Brain pericyte (primary cell): ENCODE measurements at regions not wholly inside any gene's neighbourhood (a gene's known extent, or its start where the extent isn't known, plus 50 kb on each side); places are given as distances from the start of the nearest gene placed in this dataset.

Source experiments
- DNase-seq: peaks from one replicate; pipeline ENCODE4 v3.0.0-alpha.2; 2012; ENCODE audit warnings: low read depth, low spot score

DNA sequence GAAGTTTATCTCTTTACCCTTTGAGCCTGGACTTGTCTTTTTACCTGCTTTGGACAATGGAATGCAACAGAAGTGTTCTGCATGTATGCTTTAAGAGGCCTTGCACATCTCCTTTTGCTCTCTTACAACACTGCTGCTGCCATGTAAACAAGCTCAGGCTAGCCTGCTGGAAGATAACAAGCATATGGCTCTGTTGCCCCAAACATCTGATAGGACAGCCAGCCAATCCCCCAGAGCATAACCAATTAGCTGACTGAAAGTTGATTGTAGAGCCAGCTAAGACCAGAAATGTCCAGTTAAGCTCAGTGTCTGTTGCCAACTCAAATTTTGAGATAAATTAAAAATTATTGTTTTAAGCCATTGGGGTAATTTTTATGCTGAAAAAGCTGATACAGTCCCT is 510.6 kb upstream of the CNKSR2 start:
- no peak for DNase-seq

DNA sequence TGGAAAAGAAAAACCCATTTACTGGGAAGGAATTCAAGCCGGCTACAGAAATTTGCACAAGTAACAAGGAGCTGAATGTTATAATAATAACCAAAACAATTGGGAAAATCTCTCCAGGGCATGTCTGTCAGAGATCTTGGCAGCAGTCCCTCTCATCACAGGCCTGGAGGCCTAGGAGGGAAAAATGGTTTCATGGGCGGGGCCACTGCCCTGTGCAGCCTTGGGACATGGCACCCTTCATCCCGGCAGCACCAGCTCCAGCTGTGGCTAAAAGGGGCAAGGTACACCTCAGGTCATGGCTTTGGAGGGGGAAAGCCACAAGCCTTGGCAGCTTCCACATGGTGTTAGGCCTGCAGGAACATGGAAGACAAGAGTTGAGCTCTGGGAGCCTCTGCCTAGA is 513.1 kb upstream of the CNKSR2 start:
- DNase-seq, result no peak

DNA sequence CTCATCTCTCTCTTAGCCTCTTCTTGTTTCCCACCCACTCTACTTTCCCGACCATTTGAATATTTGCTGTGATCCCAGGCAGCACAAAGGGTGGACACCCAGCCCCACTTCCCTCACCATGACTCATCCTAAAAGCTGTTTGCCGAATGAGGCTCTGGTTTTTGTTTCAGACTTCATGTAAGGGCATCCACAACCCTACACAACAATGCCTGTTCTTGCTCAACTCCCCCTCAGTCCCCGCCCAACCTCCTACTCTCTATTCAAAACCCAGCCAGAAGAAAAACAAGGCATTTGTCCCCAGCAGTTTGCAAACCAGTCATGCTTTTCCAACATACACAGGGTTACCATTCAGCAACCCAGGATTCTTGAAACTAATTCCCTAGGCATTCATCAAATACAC is 516.5 kb upstream of the CNKSR2 start:
- DNase-seq, result no peak

DNA sequence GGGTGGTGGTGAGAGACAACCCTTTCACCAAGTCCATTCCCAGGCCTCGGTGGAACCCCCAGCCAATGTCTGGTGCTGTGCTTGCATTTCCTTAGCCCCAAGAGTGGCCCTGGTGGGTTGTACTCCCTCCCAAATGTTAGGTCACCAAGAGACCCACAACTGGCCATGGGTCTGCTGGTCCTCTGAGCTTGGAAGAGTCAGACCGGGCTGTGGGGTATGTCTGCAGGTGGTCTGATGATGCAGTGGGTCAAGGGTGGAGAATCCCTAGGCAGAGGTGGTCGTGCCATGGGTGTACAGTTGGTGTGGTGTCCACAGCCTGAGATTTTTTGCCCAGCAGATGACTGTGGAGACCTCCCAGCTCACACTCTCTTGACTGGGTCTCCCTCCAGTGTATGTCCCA is 535.7 kb upstream of the CNKSR2 start:
- DNase-seq, result no peak

DNA sequence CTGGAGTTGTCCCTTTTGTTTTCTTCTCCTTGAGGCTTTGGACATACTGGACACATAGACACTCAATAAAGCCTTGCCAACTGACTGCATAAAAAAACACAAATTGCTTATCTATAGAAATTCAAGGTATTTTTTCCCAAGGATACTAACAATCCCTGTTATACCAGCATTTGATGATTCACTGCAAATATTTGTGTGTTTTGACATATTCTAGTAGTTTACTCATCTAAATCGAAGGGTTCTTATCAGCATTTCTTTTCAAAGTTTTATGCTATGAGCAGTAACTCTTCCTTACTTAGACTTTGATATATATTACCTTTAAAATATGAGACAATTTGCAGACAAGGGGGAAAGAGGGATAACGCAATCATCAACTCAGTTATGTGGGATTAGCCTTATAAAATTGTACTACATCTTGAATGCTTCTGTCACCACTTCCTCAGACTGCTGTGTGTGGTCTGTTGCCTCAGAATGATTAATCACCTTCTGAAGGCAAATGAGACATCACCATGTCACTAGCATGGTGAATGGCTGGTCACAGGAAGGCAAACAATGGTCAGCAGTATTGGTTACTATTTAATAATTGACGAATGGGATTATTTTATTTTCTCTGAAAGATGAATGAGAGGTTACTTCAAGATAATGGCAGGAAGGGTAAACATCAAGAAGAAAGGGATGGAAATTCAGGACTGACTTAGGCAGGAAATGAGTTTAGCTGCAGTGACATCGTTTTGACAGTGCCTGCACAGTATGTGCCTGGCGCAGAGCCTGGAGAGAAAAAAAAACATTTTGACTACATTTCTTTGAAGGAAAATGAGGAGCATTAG is 544.3 kb upstream of the CNKSR2 start:
- DNase-seq, result no peak

DNA sequence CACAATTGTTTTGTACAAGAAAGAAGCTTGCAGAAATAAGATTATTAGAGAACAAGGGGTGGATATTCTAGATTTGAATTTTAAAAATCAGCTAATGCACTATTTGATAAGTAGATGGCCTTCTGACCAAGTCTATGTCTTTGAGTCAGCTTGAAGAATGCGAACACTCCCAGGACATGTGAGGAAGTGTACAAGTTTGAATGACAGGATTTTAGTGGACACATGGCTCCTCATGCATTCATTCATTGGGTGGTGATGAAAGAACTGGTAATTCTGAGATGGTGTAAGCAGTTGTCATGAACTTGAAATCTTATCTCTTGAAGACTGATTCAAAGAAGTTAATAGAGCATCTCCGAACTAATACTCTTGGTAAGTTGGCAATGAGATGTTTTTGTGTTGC is 548.2 kb upstream of the CNKSR2 start:
- DNase-seq, result no peak

DNA sequence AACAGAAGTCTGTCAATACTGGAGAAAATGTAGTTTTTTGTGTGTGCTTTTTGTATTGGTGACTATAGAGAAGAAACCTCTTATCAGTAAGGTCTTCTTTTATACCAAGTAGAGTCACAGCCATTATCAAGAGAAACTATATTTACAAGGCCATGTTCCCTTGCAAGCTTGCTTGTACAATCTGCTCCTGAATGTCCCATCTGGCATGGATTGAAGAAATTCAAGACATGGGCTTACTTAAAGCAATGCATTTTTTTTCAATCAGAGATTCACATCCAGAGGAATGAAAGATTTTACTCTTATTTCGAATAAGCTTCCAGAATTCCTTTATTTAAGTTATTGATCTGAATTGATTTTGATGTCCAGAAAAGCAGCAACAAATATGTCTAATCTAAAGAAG is 537.3 kb upstream of the RPS6KA3 start:
- DNase-seq, result no peak

DNA sequence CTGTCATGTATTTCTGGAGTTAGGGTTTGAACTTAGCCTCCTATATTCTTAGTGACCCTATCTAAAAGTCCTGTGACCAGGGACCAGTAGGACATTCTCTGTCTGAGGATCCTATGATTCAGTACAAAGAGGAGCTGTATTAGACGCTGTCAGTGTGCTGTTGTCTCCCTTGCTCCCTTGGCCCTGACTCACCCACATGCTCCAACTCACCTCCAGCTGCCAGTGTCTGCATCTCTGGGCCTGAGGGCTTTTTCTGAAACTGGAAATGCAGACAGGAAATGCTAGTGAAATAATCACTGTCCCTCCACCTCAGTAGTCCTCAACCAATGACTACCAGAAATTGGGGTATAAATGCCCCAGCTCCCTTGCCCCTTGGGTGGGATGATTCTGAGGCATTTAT is 535.3 kb upstream of the RPS6KA3 start:
- no peak for DNase-seq

DNA sequence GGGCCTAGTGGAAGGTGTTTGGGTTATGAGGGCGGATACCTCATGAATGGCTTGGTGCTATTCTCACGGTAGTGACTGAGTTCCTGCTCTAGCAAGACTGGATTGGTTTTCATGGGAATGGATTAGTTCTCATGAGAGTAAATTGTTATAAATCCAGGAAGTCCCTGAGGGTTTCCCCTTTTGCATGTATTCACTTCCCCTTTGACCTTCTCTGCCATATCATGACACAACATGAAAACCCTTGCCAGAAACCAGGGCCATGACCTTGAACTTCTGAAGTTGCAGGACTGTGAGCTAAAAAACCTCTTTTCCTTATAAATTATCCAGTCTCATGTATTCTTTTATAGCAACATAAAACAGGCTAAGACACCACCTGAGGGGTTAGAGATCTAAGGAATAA is 529.7 kb upstream of the RPS6KA3 start:
- no peak for DNase-seq

DNA sequence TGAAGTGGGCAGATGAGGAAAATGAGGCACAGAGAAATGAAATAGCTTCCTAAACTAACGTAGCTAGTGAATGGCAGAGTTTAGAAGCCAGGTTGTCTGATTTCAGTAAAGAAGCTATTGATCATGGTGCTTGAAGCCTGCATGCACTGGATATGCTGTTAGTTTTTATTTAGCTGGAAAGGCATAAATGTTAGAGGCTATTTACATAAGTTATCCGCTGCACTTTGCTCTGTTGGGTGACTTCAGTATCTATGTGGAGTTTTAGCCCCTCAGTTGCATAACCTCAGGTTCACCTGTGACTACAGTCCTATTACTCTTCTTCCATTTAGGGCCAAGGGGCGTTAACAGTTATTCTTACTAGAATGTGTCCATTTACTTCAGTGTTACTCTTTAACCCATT is 522.4 kb upstream of the RPS6KA3 start:
- no peak for DNase-seq

DNA sequence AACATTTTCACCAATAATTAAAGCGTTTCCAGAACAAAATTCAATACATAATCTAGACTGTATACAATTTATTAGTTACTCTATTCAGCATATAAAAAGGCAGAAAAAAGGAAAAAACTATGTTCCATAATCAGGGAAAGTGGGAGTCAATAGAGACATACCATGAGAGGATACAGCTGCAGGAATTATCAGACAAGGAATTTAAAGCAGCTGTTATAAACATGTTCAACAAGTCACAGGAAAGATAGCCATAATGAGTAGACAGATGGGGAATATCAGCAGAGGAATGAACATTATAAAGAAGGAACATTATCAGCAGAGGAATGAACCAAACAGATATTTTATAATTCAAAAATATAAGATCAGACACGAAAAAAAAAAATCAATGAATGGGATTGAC is 500.6 kb upstream of the RPS6KA3 start:
- DNase-seq, result no peak

DNA sequence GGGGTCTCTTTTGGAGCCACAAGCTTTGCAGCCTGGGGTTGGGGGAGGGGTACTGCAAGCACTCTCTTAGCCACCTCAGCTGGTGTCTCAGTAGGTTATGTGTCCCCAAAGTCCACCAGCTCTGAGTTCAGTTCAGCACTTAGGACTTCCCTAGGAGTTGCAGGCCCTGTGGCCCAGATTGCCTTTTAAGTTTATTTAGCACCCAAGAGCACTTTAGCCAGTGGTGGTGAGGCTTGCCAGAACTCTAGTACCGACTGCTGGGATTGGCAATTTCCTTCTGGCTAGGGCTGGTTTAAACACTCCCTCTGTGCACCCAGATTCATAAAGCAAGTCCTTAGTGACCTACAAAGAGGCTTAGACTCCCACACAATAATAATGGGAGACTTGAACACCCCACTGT is 489.9 kb upstream of the RPS6KA3 start:
- DNase-seq, result no peak

DNA sequence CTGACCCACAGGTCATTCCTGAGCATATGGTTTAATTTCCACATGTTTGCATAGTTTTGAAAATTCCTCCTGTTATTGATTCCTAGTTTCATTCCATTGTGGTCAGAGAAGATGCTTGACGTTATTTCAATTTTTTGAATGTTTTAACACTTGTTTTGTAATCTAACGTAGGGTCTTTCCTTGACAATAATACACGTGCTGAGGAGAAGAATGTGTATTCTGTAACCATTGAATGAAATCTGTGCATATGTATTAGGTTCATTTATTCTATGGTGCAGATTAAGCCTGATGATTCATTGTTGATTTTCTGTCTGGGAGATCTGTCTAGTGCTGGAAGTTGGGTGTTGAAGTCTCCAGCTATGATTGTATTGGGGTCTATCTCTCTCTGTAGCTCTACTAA is 486.4 kb upstream of the RPS6KA3 start:
- no peak for DNase-seq

DNA sequence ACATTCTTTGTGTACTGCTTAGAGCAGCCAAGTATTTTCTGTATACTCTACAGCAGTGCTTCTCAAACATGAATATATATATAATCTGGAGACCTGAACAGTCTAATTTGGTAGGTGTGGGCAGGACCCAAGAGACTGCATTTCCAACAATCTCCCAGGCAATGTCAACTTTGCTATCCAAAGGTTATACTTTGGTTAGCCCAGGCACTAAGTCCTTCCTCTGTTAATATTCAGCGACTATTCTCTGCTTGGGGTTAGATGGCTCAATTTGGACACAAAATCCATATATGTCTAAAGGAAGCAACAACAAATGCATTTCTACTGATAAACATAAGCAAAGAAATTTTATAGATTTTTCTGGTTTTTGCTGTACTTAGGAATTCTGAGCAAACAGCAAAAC is 480.0 kb upstream of the RPS6KA3 start:
- DNase-seq, result no peak

DNA sequence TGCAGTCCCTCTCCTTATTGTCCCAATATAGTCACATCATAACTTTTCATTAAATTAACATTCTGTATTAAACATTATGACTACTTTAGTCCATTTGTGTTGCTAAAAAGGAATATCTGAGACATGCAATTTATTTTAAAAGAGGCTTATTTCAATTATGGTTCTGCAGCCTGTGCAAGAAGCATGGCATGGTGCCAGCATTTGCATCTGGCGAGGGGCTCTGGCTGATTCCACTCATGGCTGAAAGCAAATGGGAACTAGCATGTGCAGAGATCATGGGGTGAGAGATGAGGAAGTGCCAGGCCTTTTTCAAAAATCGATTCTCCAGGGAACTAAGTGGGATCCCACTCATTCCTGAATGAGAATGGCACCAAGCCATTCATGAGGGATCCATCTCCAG is 476.3 kb upstream of the RPS6KA3 start:
- DNase-seq, result no peak

DNA sequence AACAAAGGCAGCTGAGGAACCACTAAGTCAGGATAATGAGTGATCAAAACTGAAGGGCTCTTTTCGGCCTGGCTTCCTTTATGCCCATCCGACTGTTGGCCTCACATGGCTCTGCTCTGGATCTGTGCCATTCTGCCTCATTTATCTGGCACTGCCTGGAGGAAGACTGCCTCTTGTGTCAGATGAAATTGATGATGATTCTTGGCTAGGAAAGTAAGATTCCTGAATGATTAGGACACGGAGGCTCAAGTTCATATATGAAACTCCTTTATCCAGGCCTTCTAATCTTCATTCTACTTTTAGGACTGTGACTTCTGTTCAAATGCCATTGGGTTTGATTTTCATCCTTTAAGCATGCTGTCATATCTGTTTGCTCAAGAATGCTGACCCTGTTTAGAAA is 475.4 kb upstream of the RPS6KA3 start:
- no peak for DNase-seq

DNA sequence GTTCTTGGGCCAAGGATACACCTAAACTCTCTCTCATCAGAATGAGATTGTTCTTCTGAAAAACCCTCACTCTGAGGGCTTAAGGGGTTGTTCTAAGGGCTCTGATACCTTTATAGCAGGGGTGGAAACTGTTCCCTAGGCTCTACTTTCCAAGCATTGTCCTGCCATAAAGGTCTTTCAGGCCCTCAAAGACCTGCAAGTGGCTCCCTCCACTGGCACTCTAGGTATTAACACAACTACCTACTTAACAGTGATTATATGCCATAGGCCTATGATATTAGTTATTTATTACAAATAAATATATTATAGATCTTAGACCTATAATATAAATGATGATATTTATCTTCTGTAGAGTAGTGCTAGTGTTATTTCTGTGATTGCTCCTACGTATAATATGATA is 473.7 kb upstream of the RPS6KA3 start:
- DNase-seq, result no peak

DNA sequence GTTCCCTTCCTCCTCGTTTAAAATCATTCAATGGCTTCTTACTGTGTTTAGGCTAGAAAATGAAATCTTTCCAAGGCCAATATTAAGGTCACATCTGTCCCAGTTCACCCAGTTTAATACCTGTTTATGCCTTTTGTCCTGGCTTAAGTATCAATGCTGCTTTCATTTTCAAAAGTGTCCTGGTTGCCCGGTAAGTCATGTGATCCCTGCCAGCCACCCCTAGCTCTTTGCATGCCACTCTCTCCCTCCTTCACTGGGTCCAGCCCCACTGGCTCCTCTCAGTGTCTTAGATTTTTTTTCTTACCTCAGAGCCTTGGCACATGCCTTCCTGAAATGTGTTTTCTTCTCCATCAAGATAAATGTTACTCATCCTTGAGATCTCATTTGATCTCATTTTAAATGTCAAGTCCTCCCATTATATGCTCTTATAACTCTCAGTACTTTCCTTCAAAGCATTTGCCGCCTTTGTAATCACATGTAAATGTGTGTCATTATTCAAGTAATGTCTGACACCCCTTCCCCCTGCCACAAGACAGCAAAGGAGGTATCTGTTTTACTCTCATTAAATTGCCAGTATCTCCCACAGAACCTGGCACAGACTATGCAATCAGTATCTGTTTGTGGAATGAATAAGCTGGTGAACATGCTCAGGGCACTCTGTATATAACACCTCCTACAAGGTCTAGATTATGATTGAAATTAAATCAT is 472.5 kb upstream of the RPS6KA3 start:
- no peak for DNase-seq

DNA sequence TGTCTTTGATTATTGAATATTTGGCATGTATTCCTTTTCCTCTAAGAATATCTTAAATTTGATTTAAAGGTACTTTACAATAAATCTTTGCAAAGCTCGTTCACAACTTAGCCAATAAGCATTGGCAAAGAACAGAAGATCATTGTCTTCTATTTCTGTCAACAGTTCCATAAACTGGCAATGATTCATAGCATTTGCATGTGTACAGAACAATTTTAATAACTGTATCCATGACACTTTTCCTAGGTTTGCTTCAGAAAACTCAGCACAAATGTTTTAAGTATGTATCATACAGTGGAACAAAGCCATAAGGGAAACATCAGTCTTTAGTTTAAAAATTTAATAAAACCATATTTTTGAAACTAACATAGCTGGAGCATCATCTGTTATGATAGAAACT is 462.7 kb upstream of the RPS6KA3 start:
- no peak for DNase-seq

DNA sequence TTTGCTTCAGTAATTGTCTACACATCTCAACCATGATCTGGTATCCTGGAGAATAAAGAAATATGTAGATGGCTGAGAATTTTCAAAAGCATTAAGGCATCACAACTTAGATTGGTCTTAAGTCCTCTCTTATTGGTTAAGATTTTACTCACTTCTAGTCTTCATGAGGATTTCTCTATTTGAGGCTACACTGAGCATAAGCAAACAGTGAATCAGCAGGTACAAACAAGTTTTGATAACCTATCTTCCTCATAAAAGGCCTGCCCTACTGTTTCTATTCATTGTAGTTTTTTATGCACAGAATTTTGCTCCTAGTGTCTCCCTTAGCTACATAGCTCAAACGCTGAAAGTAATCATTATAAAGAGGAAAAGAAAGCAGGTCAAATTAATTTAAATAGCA is 460.7 kb upstream of the RPS6KA3 start:
- no peak for DNase-seq

DNA sequence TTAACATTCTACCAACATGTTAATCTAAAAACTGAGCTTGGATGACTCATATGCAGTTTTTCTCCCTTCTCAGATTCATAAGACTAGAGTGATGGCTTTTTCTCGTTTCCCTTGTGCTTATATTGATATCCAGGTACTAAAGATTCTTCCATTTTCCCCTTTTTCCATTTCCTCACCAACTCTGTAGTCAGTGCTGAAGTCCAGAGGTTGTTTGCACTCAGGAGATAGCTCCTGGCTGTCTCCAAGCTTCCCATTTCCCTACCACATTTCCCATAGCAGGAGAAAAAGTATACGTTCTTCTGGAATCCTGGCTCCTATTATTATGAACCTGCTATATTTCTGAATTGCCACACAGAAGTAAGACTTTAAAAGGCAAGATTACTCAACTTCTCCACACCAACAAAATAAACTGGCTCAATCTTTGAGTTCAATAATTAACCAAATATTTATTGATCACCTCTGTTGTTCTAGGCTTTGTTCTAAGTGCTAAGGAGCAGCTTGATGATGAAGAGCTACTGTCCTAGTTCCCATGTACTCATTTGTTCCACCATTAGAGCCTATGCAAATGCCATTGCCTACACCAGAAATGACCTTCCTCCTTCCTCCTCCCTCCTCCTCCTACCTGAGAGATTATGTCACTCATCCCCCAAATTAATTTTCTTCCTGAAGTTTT is 454.4 kb upstream of the RPS6KA3 start:
- no peak for DNase-seq

DNA sequence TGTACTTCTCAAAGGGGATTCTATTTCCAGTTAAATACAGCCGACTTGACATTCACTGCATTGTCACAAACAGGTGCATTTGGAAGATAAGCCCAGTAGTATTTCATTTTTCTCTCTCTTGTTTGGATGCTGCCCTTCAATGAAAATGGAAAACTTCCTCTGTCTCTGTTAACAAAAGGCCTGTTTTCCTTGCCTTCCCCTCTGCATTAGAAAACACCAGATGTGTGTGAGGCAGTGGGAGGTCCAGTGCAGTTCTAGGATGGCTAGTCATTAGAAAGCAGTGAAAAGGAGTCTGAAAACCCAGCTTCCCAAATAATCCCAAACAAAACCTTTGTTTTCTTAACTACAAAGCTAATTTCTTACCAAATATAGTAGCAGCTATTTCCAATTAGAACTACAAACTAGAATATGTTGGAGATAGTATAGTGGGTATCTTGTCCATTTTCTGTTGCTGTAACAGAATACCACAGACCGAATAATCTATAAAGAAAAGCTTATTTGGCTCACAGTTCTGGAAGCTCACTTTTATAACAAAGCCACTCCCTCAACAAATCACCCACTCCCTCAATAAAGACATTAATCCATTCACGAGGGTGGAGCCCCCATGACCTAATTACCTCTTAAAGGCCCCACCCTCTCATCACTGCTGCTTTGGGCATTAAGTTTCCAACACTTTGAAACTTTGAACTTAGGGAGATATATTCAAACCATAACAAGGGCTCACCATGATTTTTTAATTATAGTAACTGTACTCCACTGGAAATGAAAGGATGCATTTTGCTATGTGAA is 452.1 kb upstream of the RPS6KA3 start:
- no peak for DNase-seq
